Activated CD8-positive, alpha-beta memory T cell treated with anti-CD3 and anti-CD28 coated beads, Interleukin-2, amount 50 U/mL, for 48 hours (primary cell): ENCODE measurements at regions not wholly inside any gene's neighbourhood (a gene's known extent, or its start where the extent isn't known, plus 50 kb on each side); places are given as distances from the start of the nearest gene placed in this dataset.

ENCODE experiments used
- DNase-seq: peaks from one replicate; pipeline ENCODE4 v3.0.0-alpha.2; 2020

DNA sequence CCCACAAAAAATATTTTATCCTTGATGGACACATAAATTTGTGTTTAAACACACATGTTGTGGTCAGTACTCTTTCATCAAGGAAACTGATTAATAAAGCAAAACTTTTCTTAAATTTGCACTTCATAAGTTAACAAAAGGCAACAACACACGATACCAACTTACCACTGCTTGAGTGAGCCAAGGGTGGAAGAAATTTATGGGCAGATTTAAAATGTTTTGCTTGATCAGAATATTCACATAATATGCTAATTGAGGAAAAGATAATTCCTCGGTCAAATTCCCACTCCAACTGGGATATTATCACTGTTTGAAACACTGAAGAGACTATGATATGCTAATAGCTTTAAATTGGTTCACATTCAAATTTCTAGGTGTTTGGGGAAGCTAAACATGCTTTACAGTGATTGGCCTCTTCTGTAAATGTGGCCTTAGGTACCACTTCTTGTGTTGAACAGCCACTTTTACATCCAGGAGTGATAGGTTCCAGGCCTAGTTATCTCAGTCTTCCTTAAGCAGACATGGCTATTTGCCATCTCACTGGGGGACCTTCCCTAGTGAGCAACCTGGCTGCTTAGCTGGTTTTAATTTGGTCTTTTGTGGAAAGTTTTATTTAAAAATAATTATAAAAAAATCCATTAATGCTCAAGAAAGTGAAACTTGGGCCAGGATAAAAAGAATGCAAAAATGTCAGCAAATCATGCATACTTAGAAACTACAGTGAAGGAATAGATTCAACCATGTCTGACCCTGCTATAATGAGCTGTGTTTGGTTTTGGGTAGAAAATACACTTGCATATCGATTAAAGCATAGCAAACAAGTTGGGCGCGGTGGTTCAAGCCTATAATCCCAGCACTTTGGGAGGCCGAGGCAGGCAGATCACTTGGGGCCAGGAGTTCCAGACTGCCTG lies 221.2 kb upstream of the MAP3K7 start:
- DNase-seq: no peak

- no peak for DNase-seq
Observed at GRCh38 chr6:90805619-90806155, 218.8 kb upstream of the MAP3K7 start.

DNA sequence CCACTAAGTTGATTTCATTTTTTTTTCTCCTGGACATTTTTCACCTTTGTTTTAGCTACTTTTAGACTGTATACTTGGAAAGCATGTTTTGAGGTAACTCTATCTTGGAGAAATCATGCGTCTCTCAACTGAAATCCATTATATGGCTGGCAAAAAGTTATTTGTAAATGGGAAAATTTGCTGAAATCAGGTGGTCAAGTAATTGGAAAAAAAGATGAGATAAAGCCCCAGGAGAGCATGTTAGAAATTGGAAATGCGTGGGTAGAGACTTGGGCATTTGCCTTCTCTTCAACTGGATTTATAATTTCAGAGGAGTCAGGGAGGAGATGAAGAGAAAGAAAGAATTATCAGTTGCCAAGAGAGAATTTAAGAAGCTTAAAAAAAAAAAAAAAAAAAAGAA lies 217.1 kb upstream of the MAP3K7 start:
- DNase-seq: no peak

- DNase-seq: no peak
Observed at GRCh38 chr6:90795078-90795477, 208.2 kb upstream of the MAP3K7 start.

DNA sequence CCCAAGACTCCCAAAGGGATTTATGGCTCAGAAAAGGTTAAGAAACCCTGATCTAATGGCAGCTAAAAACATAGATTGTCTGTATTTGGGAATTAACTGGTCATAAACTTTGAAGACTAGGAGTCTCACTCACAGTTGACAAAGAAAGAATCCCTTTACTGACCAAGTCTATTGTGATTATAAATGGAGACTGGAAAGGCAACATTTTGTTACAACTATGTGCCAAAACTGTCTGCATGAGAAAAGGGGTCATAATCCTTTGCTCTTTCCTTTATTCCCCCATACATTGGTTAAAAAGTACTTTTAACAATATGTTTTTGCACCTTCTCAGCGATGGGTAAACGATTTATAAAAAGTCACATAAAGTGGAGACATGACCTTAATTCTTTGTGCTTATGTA lies 206.9 kb upstream of the MAP3K7 start:
- no peak for DNase-seq

- no peak for DNase-seq
Observed at GRCh38 chr6:90790696-90791095, 203.8 kb upstream of the MAP3K7 start.

DNA sequence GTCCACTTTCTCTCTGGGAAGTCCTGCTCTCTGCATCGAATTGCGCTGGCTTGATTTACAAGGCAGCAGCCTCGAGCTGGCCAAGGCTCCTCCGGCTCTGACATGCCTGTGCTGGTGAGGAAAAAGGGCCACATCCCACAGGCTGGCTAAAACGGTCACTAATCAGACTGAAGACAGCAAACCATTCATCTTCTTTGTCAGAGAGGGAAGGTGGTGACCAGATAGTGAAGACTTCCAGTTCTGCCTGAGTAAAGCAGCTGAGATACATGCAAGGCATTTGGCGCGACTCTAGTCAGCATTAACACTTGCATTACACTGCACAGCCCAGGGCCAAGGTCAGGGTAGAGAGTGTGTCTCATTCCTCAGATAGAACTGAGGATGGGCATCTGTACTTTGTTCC lies 203.2 kb upstream of the MAP3K7 start:
- DNase-seq: no peak

DNA sequence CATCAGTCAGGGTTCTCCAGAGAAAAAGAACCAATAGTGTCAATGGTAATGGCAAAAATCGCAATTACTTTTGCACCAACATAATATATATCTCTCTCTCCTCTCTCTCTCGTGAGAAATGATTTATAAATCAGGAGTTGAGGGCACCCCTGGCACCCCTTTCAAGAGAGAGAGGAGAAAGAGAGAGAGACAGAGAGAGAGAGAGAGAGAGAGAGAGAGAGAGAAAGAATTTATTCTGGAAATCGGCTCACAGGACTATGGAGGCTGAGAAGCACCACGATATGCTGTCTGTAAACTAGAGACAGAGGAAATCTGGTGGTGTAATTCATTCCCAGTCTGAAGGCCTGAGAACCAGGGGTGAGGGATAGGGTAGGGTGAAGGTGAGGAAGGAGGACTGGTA lies 201.9 kb upstream of the MAP3K7 start:
- no peak for DNase-seq

- no peak for DNase-seq
Observed at GRCh38 chr6:90787446-90787845, 200.6 kb upstream of the MAP3K7 start.

- DNase-seq: no peak
Observed at GRCh38 chr6:90780778-90781177, 193.9 kb upstream of the MAP3K7 start.

GRCh38 chr6:90780141-90780540 lies 193.3 kb upstream of the MAP3K7 start:
- DNase-seq: no peak

DNA sequence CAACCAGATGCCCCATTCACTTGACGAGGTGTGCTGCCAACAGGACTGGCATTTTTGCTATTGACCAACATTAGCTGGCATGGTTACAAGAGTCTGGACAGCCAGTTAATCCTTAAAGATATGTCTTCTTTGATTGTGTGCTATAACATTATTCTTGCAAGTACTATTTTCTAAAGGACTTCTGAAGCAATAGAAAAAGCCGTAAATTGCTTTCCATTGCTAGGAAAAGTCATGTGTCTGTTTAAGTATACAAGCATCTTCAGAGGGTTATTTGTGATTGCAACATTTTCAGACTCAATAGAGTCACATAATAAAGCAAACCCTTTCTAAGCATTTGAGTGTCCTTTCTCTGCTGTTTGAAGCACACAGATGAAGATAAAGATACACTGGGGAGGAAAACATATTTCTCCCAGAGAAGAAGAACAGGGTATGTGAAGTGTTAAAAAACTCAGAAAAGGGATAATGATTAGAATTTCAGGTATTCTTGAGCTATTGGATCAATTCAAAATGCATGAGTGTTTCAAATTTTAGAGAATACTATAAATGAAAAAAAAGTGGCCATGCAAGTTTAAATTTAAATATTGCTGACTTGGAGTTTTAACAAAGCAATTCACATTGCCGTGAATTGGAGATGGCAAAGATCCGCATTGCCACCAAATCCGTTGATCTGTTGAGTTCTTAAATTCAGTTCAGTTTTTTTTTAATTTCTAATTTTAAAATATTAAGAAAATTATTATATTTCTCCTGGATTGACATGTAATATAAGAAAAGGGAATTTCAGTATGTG lies 191.7 kb upstream of the MAP3K7 start:
- DNase-seq: no peak

DNA sequence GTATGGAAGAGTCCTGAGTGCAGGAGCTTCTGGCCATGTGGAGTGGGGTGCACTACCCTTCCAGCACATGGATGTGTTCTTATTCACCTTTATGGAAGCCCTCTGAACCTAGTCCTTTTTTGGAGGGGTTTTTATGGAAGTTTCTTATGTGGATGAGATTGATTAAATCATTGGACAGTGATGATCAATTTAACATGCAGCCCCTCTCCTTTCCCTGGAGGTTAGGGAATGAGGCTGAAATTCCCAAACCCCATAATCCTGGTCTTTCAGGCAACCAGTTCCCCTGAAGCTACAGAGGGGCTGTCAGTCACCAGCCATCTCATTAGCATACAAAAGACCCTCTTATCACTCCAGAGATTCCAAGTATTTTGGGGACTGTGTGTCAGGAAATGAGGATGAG lies 183.9 kb upstream of the MAP3K7 start:
- no peak for DNase-seq

GRCh38 chr6:90765895-90766294 lies 179.0 kb upstream of the MAP3K7 start:
- DNase-seq: no peak

- no peak for DNase-seq
Observed at GRCh38 chr6:90765491-90765890, 178.6 kb upstream of the MAP3K7 start.

GRCh38 chr6:90764001-90764400 lies 177.1 kb upstream of the MAP3K7 start:
- DNase-seq: no peak

DNA sequence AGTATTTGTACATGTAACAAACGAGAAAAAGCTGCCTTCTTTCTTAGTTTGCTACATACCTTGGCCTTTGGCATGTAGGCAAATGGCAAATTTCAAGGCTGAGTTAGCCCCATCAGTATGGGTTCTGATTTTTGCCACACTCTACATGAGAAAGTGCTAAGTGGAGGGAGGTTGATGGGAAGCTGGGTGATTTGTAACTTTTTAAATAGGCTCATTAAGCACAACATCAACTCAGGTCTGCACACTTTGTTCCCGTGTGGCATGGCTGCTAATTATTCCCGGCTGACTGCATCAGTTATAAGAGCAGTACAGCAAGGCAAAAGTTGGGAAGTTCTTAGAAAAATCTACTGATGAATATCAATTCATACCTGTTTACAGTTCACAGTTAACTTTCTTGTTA lies 172.8 kb upstream of the MAP3K7 start:
- DNase-seq: no peak

DNA sequence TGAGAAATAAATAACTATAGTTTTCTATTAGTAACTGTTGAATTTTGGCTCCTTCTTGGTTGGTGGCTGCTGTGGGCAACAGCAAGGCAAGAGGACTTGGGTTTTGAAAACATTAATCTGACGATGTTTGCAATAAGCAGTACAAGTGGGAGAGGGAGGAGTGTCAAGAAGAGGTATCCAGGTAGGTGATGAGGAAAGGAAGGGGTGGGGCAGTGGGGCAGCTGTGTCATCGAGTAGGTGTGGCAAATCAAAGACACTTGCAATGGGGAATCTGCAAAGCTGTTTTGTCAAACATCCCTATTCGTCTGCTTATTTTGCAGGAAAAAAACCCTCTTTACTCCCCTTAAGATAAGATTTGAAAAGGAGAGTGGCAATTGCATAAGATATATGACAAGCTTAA lies 171.9 kb upstream of the MAP3K7 start:
- DNase-seq: no peak

DNA sequence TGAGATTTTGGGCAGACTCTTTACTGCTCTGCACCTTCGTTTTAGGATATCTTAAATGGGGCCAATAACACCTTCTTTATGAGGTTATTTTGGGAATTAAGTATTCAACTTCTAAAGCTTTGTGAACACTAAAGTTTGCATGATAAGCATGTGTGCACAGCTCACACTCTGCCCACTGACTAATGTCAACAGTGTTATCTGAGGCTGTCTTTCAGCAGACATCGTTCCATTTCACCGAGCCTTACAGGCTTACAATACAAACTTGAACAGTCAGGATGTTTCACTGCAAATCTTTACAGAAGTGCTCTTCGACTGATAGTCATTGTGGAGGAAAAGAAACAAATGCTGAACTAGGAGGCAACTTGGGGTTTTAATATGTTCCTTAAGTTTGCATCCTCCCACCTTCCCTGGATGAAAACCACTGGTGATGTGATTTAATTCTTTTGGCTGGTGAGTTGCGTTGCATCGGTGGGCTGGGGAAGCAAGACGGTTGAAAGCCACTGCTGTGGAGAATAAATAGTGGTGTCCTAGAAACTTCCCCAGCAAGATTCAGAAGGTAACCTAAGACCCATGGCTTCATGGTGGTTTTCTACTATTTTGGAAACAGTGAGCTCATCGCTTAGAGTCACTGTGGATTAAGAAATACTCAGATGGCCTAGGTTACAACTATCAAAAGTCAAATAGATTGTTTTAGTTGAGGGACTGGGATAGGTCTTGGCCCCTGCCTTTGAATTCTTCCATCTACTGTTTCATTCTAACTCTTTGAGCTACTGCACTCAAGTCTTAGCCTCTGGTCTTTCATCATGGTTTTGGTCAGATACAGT lies 167.2 kb upstream of the MAP3K7 start:
- no peak for DNase-seq

- no peak for DNase-seq
Observed at GRCh38 chr6:90739802-90740201, 152.9 kb upstream of the MAP3K7 start.

- no peak for DNase-seq
Observed at GRCh38 chr6:90739339-90739738, 152.5 kb upstream of the MAP3K7 start.

DNA sequence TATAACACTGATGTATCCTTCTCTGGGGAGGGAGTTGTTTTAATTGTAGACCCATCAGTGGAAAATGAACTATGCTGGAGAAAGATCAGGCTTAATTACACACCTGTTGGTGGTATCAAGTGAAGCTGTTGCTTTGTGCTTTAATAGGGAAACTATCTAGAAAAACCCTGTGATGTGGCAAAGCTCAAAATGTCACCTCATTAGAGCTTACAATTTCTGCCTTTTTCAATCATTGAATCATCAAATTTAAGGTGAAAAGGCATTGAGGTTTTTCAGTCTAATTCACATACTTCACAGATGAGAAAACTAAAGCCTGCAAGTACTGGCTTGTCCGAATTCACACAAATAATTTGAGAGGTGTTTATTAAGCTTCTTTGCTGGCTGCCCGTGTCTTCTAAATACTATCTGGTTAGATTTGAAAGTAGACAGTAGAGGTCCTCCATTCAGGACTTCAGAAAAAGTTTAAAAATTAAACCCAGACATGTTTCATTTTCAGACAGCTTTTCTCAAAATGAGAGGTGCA lies 143.3 kb upstream of the MAP3K7 start:
- no peak for DNase-seq

DNA sequence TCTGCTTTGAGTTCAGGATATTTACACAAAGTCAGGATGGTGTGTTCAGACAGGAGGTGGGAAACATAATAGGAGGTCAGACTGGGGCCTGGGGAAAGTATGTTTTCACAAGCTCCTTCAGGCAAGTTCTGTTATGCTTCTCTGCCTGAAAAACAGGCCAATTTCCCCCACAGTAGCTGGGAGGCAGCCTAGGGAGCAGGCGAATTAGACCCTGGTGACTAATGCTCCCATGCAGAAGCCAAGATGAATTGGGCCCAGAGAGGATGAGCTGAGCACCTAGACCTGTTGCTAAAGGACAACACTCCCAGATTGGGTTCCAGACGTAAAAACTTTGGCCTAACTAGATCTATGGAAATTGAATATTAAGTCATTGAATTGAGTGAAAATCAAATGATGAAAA lies 142.2 kb upstream of the MAP3K7 start:
- no peak for DNase-seq
